ENCODE measurements at regions not wholly inside any gene's neighbourhood (a gene's known extent, or its start where the extent isn't known, plus 50 kb on each side); places are given as distances from the start of the nearest gene placed in this dataset.
"Not testable (repeated sequence)": the region's sequence is repeated elsewhere in the genome, so short reads cannot be mapped to it uniquely, and the experiment has no call there.

GRCh38 chr3:127439621-127440020 is 150.9 kb downstream of the TPRA1 start:
- Histone ChIP-seq H3K4me1 (replicated peaks in 1 of 2) (no peaks in the 10 kb centered on the region), H3K4me3 (no peak overlapping the region), H3K27me3 (peaks cover 3% of the 10 kb centered on the region), H3K36me3 (replicated peaks in 1 of 2) (no peaks in the 10 kb centered on the region), H3K27ac (no peak overlapping the region), H3K9me3 (replicated peaks in 1 of 3) (no peaks in the 10 kb centered on the region)
- WGBS, 4 donors, result 79 to 96% (median 87%) methylated on average over 5 of the region's 5 CpGs
- no peak for TF ChIP-seq POLR2A (IDR thresholded peaks at IDR 0.05)
- TF ChIP-seq CTCF (IDR thresholded peaks at IDR 0.05), result no peak
- DNase-seq, result peak in 1 of 7 donors; percentile 10
- intact Hi-C loops (cut with DNase I), result no loop called here

- no peaks in the 10 kb centered on the region for H3K9me3 ChIP-seq (replicated peaks in 1 of 3)
- intact Hi-C loops (cut with DNase I), result no loop called here
- no peaks in the 10 kb centered on the region for H3K4me1 ChIP-seq (replicated peaks in 1 of 2)
- TF ChIP-seq POLR2A (IDR thresholded peaks at IDR 0.05), result no peak
- TF ChIP-seq CTCF (IDR thresholded peaks at IDR 0.05), result no peak
- H3K4me3 ChIP-seq, result no peak overlapping the region
- 93 to 98% (median 94%) methylated on average over 3 of the region's 3 CpGs for WGBS, 4 donors
- no peaks in the 10 kb centered on the region for H3K36me3 ChIP-seq (replicated peaks in 1 of 2)
- peak in 1 of 7 donors; percentile 13 for DNase-seq
- peaks cover 3% of the 10 kb centered on the region for H3K27me3 ChIP-seq
- H3K27ac ChIP-seq, result no peak overlapping the region
Measured at GRCh38 chr3:127438951-127439350, 151.1 kb upstream of the PRR20G start.

GRCh38 chr3:127438371-127438770 is 150.5 kb upstream of the PRR20G start:
- intact Hi-C loops (cut with DNase I), result no loop called here
- H3K27ac ChIP-seq, result no peak overlapping the region
- peak in 1 of 7 donors; percentile 7 for DNase-seq
- no peaks in the 10 kb centered on the region for H3K4me1 ChIP-seq (replicated peaks in 1 of 2)
- H3K4me3 ChIP-seq, result no peak overlapping the region
- 89 to 93% (median 90%) methylated on average over 4 of the region's 4 CpGs for WGBS, 4 donors
- no peaks in the 10 kb centered on the region for H3K36me3 ChIP-seq (replicated peaks in 1 of 2)
- TF ChIP-seq POLR2A (IDR thresholded peaks at IDR 0.05) (no peak), CTCF (IDR thresholded peaks at IDR 0.05) (no peak)
- no peaks in the 10 kb centered on the region for H3K9me3 ChIP-seq (replicated peaks in 1 of 3)
- H3K27me3 ChIP-seq, result no peaks in the 10 kb centered on the region

GRCh38 chr3:127435299-127435698 is 147.5 kb upstream of the PRR20G start:
- H3K36me3 ChIP-seq (replicated peaks in 1 of 2); intact Hi-C loops (cut with DNase I); H3K4me3 ChIP-seq; H3K9me3 ChIP-seq (replicated peaks in 1 of 3); DNase-seq; H3K27me3 ChIP-seq; H3K4me1 ChIP-seq (replicated peaks in 1 of 2); H3K27ac ChIP-seq: not testable (repeated sequence)
- 84 to 94% (median 91%) methylated on average over 2 of the region's 2 CpGs for WGBS, 4 donors

- H3K4me1 ChIP-seq (replicated peaks in 1 of 2), result no peaks in the 10 kb centered on the region
- intact Hi-C loops (cut with DNase I), result no loop called here
- H3K27ac ChIP-seq, result no peak overlapping the region
- peak in 3 of 7 donors; percentile 14 to 48 (median 42) for DNase-seq
- no peaks in the 10 kb centered on the region for H3K9me3 ChIP-seq (replicated peaks in 1 of 3)
- peaks cover 14% of the 10 kb centered on the region for H3K27me3 ChIP-seq
- H3K36me3 ChIP-seq (replicated peaks in 1 of 2), result no peaks in the 10 kb centered on the region
- TF ChIP-seq CTCF (IDR thresholded peaks at IDR 0.05) (no peak), POLR2A (IDR thresholded peaks at IDR 0.05) (no peak)
- H3K4me3 ChIP-seq, result no peak overlapping the region
- WGBS, 4 donors, result 35 to 49% (median 37%) methylated on average over 6 of the region's 6 CpGs
Measured at GRCh38 chr3:127431066-127431465, 143.2 kb upstream of the PRR20G start.
